Neuronal stem cell (in vitro differentiated cells): ENCODE measurements at regions not wholly inside any gene's neighbourhood (a gene's known extent, or its start where the extent isn't known, plus 50 kb on each side); places are given as distances from the start of the nearest gene placed in this dataset.

Experiments
- DNase-seq: peaks from one replicate; pipeline ENCODE4 v3.0.0-alpha.2; 2013; ENCODE audit warnings: low spot score
- H2AFZ ChIP-seq: one replicate; pipeline ENCODE4 v1.6.1; 2013; ENCODE audit warnings: mild to moderate bottlenecking, low read length, inconsistent platforms
- H2AK5ac ChIP-seq: 2 replicates; pipeline ENCODE4 v1.6.1; 2013; ENCODE audit warnings: low read depth, mild to moderate bottlenecking, inconsistent platforms, low read length, moderate library complexity, mixed read lengths
- H2BK120ac ChIP-seq: 2 replicates; pipeline ENCODE4 v1.6.1; 2013; ENCODE audit warnings: low read depth, mild to moderate bottlenecking, inconsistent platforms, low read length, moderate library complexity, mixed read lengths
- H2BK12ac ChIP-seq: one replicate; pipeline ENCODE4 v1.6.1; 2013; ENCODE audit warnings: low read length, inconsistent platforms
- H2BK15ac ChIP-seq: 2 replicates; pipeline ENCODE4 v1.6.1; 2013; ENCODE audit warnings: mild to moderate bottlenecking, low read length, inconsistent platforms, mixed read lengths
- H2BK5ac ChIP-seq: one replicate; pipeline ENCODE4 v1.6.1; 2013; ENCODE audit warnings: inconsistent platforms, mild to moderate bottlenecking, low read length, moderate library complexity
- H3K14ac ChIP-seq: one replicate; pipeline ENCODE4 v1.6.1; 2013; ENCODE audit warnings: low read length, inconsistent platforms
- H3K18ac ChIP-seq: 2 replicates; pipeline ENCODE4 v1.6.1; 2013; ENCODE audit warnings: low read length, inconsistent platforms
- H3K23ac ChIP-seq: 2 replicates; pipeline ENCODE4 v1.6.1; 2013; ENCODE audit warnings: low read depth, mild to moderate bottlenecking, mixed read lengths, low read length, inconsistent platforms; ENCODE audit not compliant: poor library complexity
- H3K27ac ChIP-seq: replicated peaks from 3 replicates; pipeline ENCODE4 v1.5.1; 2013; ENCODE audit warnings: low read length, inconsistent platforms
- H3K27me3 ChIP-seq, 3 experiments: 2 replicates each; pipeline ENCODE4 v1.6.1; 2013; ENCODE audit warnings: low read length in 3 of 3, mild to moderate bottlenecking in 2 of 3, inconsistent platforms in 1 of 3, low read depth in 1 of 3, mixed read lengths in 1 of 3, moderate library complexity in 1 of 3; ENCODE audit not compliant: control insufficient read depth in 3 of 3, insufficient read depth in 3 of 3
- H3K36me3 ChIP-seq, 2 donors: replicated peaks in 1 of 2; 2 replicates each; pipeline ENCODE4 v1.6.1; 2013; ENCODE audit warnings: low read length in 2 of 2; ENCODE audit not compliant: control insufficient read depth in 2 of 2, insufficient read depth in 2 of 2
- H3K4ac ChIP-seq: 2 replicates; pipeline ENCODE4 v1.6.1; 2013; ENCODE audit warnings: inconsistent platforms, mild to moderate bottlenecking, low read length, moderate library complexity
- H3K4me1 ChIP-seq, 2 donors: 1 replicate in 1 of 2; 2 replicates in 1 of 2; pipeline ENCODE4 v1.6.1; 2013; ENCODE audit warnings: low read length in 2 of 2, low read depth in 1 of 2; ENCODE audit not compliant: control insufficient read depth in 2 of 2, insufficient read depth in 1 of 2
- H3K4me2 ChIP-seq: one replicate; pipeline ENCODE4 v1.6.1; 2013; ENCODE audit warnings: mild to moderate bottlenecking, low read length, inconsistent platforms; ENCODE audit not compliant: insufficient read depth, poor library complexity, severe bottlenecking
- H3K4me3 ChIP-seq, 2 donors: 2 replicates each; pipeline ENCODE4 v1.5.1; 2013; ENCODE audit warnings: low read length in 2 of 2, mild to moderate bottlenecking in 2 of 2, inconsistent platforms in 1 of 2, moderate library complexity in 1 of 2
- H3K79me1 ChIP-seq: one replicate; pipeline ENCODE4 v1.6.1; 2013; ENCODE audit warnings: low read depth, mild to moderate bottlenecking, inconsistent platforms, low read length, moderate library complexity
- H3K9ac ChIP-seq: one replicate; pipeline ENCODE4 v1.6.1; 2013; ENCODE audit warnings: mild to moderate bottlenecking, low read depth, low read length, inconsistent platforms; ENCODE audit not compliant: poor library complexity
- H3K9me3 ChIP-seq, 2 donors: replicated peaks in 1 of 2; 2 replicates each; pipeline versions ENCODE3 to v1.6.1; 2013; ENCODE audit warnings: low read length in 2 of 2, mild to moderate bottlenecking in 2 of 2, inconsistent platforms in 1 of 2, low read depth in 1 of 2, mixed read lengths in 1 of 2, moderate library complexity in 1 of 2; ENCODE audit not compliant: control insufficient read depth in 2 of 2, insufficient read depth in 1 of 2
- H4K8ac ChIP-seq: one replicate; pipeline ENCODE4 v1.6.1; 2013; ENCODE audit warnings: low read depth, mild to moderate bottlenecking, inconsistent platforms, low read length, moderate library complexity
- H4K91ac ChIP-seq: one replicate; pipeline ENCODE4 v1.6.1; 2013; ENCODE audit warnings: low read length, low read depth, mild to moderate bottlenecking, inconsistent platforms; ENCODE audit not compliant: poor library complexity
- WGBS, 2 donors: extraction: QIAGEN DNeasy Blood & Tissue Kit; methylation state at CpG; one replicate each; pipeline ENCODE4 v1.1.7; 2013; ENCODE audit warnings: missing lambda C conversion rate in 2 of 2, mixed read lengths in 1 of 2; ENCODE audit not compliant: insufficient read length in 2 of 2, insufficient replicate concordance in 1 of 2; ENCODE audit errors: extremely low coverage in 2 of 2; 5-methylcytosine and 5-hydroxymethylcytosine counted together

GRCh38 chr1:185409345-185409744, 92.3 kb upstream of the IVNS1ABP start:
- Histone ChIP-seq H2BK5ac (no peak overlapping the region), H3K14ac (no peak overlapping the region), H3K27ac (no peak overlapping the region), H3K9me3 (no peaks in the 10 kb centered on the region), H2BK12ac (no peak overlapping the region), H2AK5ac (no peak overlapping the region), H2BK120ac (no peak overlapping the region), H3K4me2 (no peak overlapping the region), H3K18ac (no peak overlapping the region), H3K27me3 (no peaks in the 10 kb centered on the region), H4K91ac (no peak overlapping the region), H3K9ac (no peak overlapping the region), H3K36me3 (no peaks in the 10 kb centered on the region), H3K79me1 (no peaks in the 10 kb centered on the region), H3K23ac (no peak overlapping the region), H3K4me3 (no peak overlapping the region), H3K4ac (no peak overlapping the region), H2BK15ac (no peak overlapping the region), H3K4me1 (no peaks in the 10 kb centered on the region), H4K8ac (no peak overlapping the region), H2AFZ (no peak overlapping the region)
- WGBS, 2 donors = no CpG with 5 or more reads among the region's 4 CpGs
- no peak for DNase-seq

GRCh38 chr1:185408700-185409270, 91.7 kb upstream of the IVNS1ABP start:
- DNase-seq = no peak
- Histone ChIP-seq H3K9ac (no peak overlapping the region), H2BK120ac (no peak overlapping the region), H2BK12ac (no peak overlapping the region), H3K18ac (no peak overlapping the region), H3K14ac (no peak overlapping the region), H3K79me1 (no peaks in the 10 kb centered on the region), H3K4me2 (no peak overlapping the region), H4K8ac (no peak overlapping the region), H2AK5ac (no peak overlapping the region), H3K9me3 (no peaks in the 10 kb centered on the region), H4K91ac (no peak overlapping the region), H2BK5ac (no peak overlapping the region), H3K27me3 (no peaks in the 10 kb centered on the region), H3K4me3 (no peak overlapping the region), H3K23ac (no peak overlapping the region), H2BK15ac (no peak overlapping the region), H3K36me3 (no peaks in the 10 kb centered on the region), H3K27ac (no peak overlapping the region), H3K4ac (no peak overlapping the region), H2AFZ (no peak overlapping the region), H3K4me1 (no peaks in the 10 kb centered on the region)
- no CpG with 5 or more reads among the region's 5 CpGs for WGBS, 2 donors

GRCh38 chr1:185406691-185407009, 89.6 kb upstream of the IVNS1ABP start:
- no peak overlapping the region for H3K23ac ChIP-seq
- no peaks in the 10 kb centered on the region for H3K36me3 ChIP-seq
- H2BK15ac ChIP-seq = no peak overlapping the region
- no peak overlapping the region for H2BK12ac ChIP-seq
- H3K9me3 ChIP-seq = no peaks in the 10 kb centered on the region
- WGBS, 2 donors = no CpG with 5 or more reads among the region's 1 CpG
- H3K4me3 ChIP-seq = no peak overlapping the region
- H3K18ac ChIP-seq = no peak overlapping the region
- H2AFZ ChIP-seq = no peak overlapping the region
- H3K79me1 ChIP-seq = no peaks in the 10 kb centered on the region
- no peak overlapping the region for H3K27ac ChIP-seq
- no peak overlapping the region for H3K4ac ChIP-seq
- H4K8ac ChIP-seq = no peak overlapping the region
- peaks cover 0 to 6% of the 10 kb centered on the region in 2 donors for H3K4me1 ChIP-seq
- H3K14ac ChIP-seq = no peak overlapping the region
- H4K91ac ChIP-seq = no peak overlapping the region
- H3K9ac ChIP-seq = no peak overlapping the region
- no peaks in the 10 kb centered on the region for H3K27me3 ChIP-seq
- no peak overlapping the region for H2BK120ac ChIP-seq
- H2AK5ac ChIP-seq = no peak overlapping the region
- no peak overlapping the region for H2BK5ac ChIP-seq
- no peak overlapping the region for H3K4me2 ChIP-seq
- DNase-seq = no peak

GRCh38 chr1:185406006-185406690, 89.1 kb upstream of the IVNS1ABP start:
- H4K91ac ChIP-seq = no peak overlapping the region
- H3K14ac ChIP-seq = no peak overlapping the region
- H2BK15ac ChIP-seq = no peak overlapping the region
- H3K4me1 ChIP-seq = peaks cover 0 to 6% of the 10 kb centered on the region in 2 donors
- no peak overlapping the region for H2BK5ac ChIP-seq
- H3K18ac ChIP-seq = no peak overlapping the region
- no peak overlapping the region for H3K4me3 ChIP-seq
- H3K27ac ChIP-seq = no peak overlapping the region
- no peaks in the 10 kb centered on the region for H3K9me3 ChIP-seq
- no peak for DNase-seq
- H3K79me1 ChIP-seq = no peaks in the 10 kb centered on the region
- H4K8ac ChIP-seq = no peak overlapping the region
- no peaks in the 10 kb centered on the region for H3K27me3 ChIP-seq
- no peak overlapping the region for H3K9ac ChIP-seq
- WGBS, 2 donors = no CpG with 5 or more reads among the region's 3 CpGs
- H3K36me3 ChIP-seq = no peaks in the 10 kb centered on the region
- H2BK12ac ChIP-seq = no peak overlapping the region
- no peak overlapping the region for H2AK5ac ChIP-seq
- peak overlapping the region; percentile 64 for H2AFZ ChIP-seq
- no peak overlapping the region for H3K4me2 ChIP-seq
- H3K23ac ChIP-seq = no peak overlapping the region
- no peak overlapping the region for H3K4ac ChIP-seq
- no peak overlapping the region for H2BK120ac ChIP-seq
